SK-N-SH treated with all-trans-retinoic acid at 6 μM for 48 hours (cell line): ENCODE measurements at regions not wholly inside any gene's neighbourhood (a gene's known extent, or its start where the extent isn't known, plus 50 kb on each side); places are given as distances from the start of the nearest gene placed in this dataset.

Source experiments
- ARNTL ChIP-seq: fragments of 450-650 bp; formaldehyde crosslinking; IDR thresholded peaks from 2 replicates; pipeline ENCODE4 v1.5.0; 2020; ENCODE audit warnings: low read depth, mild to moderate bottlenecking, moderate library complexity, borderline replicate concordance
- BACH2 ChIP-seq: fragments of 250-450 bp; sonication (Bioruptor Pico); IDR thresholded peaks from 2 replicates; pipeline ENCODE4 v1.9.0; 2021; ENCODE audit warnings: mild to moderate bottlenecking, borderline replicate concordance
- CSRNP3 ChIP-seq: fragments of 250-450 bp; sonication (Bioruptor Pico); IDR thresholded peaks from 2 replicates; pipeline ENCODE4 v1.5.1; 2021; ENCODE audit warnings: mild to moderate bottlenecking, moderate library complexity
- ISL1 ChIP-seq: fragments of 250-450 bp; sonication (Bioruptor Pico); IDR thresholded peaks from 2 replicates; pipeline ENCODE4 v2.1.2; 2022; ENCODE audit warnings: mild to moderate bottlenecking, moderate library complexity
- PATZ1 ChIP-seq: fragments of 250-450 bp; sonication (Bioruptor Pico); IDR thresholded peaks from 2 replicates; pipeline ENCODE4 v1.8.0; 2020; ENCODE audit warnings: mild to moderate bottlenecking, moderate library complexity, borderline replicate concordance
- RARB ChIP-seq: fragments of 250-450 bp; sonication (Bioruptor Pico); IDR thresholded peaks from 2 replicates; pipeline ENCODE4 v1.8.0; 2021; ENCODE audit warnings: mild to moderate bottlenecking, moderate library complexity
- TOX ChIP-seq: fragments of 250-450 bp; sonication (Bioruptor Pico); IDR thresholded peaks from 2 replicates; pipeline ENCODE4 v1.8.0; 2021; ENCODE audit warnings: mild to moderate bottlenecking, moderate library complexity, borderline replicate concordance
- ZFP30 ChIP-seq: fragments of 450-650 bp; formaldehyde crosslinking; IDR thresholded peaks from 2 replicates; pipeline ENCODE4 v1.5.0; 2022; ENCODE audit warnings: mild to moderate bottlenecking, moderate library complexity
- ZNF565 ChIP-seq: fragments of 450-650 bp; formaldehyde crosslinking; conservative IDR thresholded peaks from 2 replicates; pipeline ENCODE4 v1.5.0; 2020; ENCODE audit warnings: low read depth, mild to moderate bottlenecking, moderate library complexity
- ZNF70 ChIP-seq: fragments of 450-650 bp; formaldehyde crosslinking; IDR thresholded peaks from 2 replicates; pipeline ENCODE4 v1.5.0; 2020; ENCODE audit warnings: mild to moderate bottlenecking, moderate library complexity

GRCh38 chr2:193219413-193219812 is 1024.7 kb upstream of the TMEFF2 start:
- TF ChIP-seq ZFP30 (CRISPR knock-in tag): no peak
- no peak for TF ChIP-seq PATZ1 (CRISPR knock-in tag)
- TF ChIP-seq ISL1 (CRISPR knock-in tag): no peak
- TF ChIP-seq ZNF70 (CRISPR knock-in tag): no peak
- TF ChIP-seq ZNF565 (CRISPR knock-in tag): no peak
- no peak for TF ChIP-seq CSRNP3
- no peak for TF ChIP-seq TOX
- TF ChIP-seq RARB (CRISPR knock-in tag): no peak
- TF ChIP-seq BACH2 (CRISPR knock-in tag): no peak
- no peak for TF ChIP-seq ARNTL (CRISPR knock-in tag)
